Thyroid gland (tissue), 4 donors: ENCODE measurements at regions not wholly inside any gene's neighbourhood (a gene's known extent, or its start where the extent isn't known, plus 50 kb on each side); places are given as distances from the start of the nearest gene placed in this dataset.

Experiments used
- CTCF ChIP-seq, 6 experiments: fragments of 200-600 bp in 3 of 6; fragments of 450-650 bp in 3 of 6; sonication (generic) in 3 of 6; IDR thresholded peaks; one replicate each; pipeline ENCODE4 v1.5.1; 2016 to 2019; ENCODE audit warnings: antibody characterized with exemption in 6 of 6, mild to moderate bottlenecking in 2 of 6, inconsistent platforms in 1 of 6, moderate library complexity in 1 of 6
- POLR2A ChIP-seq, 2 donors: fragments of 450-650 bp; IDR thresholded peaks; one replicate each; pipeline ENCODE4 v1.6.1; 2017; ENCODE audit warnings: antibody characterized with exemption in 2 of 2, mild to moderate bottlenecking in 2 of 2, moderate library complexity in 1 of 2

- no peak for TF ChIP-seq POLR2A (IDR thresholded peaks at IDR 0.05)
- TF ChIP-seq CTCF (IDR thresholded peaks at IDR 0.05): no peak
Observed at GRCh38 chr5:44663991-44664710, 144.6 kb upstream of the MRPS30 start.
